GM19395 (cell line): ENCODE measurements at regions not wholly inside any gene's neighbourhood (a gene's known extent, or its start where the extent isn't known, plus 50 kb on each side); places are given as distances from the start of the nearest gene placed in this dataset.
A peak's percentile ranks its signal among the peaks of the same experiment; 100 is the strongest.

Experiments
- ATAC-seq: cut with Tn5 transposase; IDR thresholded peaks from one replicate; pipeline ENCODE4 v1.9.1; 2021; ENCODE audit warnings: mild to moderate bottlenecking, moderate library complexity; ENCODE audit not compliant: unreplicated experiment

GRCh38 chr4:11132478-11132877 lies 296.2 kb downstream of the HS3ST1 start:
- ATAC-seq = no peak

GRCh38 chr4:11131491-11131890 lies 297.2 kb downstream of the HS3ST1 start:
- no peak for ATAC-seq

DNA sequence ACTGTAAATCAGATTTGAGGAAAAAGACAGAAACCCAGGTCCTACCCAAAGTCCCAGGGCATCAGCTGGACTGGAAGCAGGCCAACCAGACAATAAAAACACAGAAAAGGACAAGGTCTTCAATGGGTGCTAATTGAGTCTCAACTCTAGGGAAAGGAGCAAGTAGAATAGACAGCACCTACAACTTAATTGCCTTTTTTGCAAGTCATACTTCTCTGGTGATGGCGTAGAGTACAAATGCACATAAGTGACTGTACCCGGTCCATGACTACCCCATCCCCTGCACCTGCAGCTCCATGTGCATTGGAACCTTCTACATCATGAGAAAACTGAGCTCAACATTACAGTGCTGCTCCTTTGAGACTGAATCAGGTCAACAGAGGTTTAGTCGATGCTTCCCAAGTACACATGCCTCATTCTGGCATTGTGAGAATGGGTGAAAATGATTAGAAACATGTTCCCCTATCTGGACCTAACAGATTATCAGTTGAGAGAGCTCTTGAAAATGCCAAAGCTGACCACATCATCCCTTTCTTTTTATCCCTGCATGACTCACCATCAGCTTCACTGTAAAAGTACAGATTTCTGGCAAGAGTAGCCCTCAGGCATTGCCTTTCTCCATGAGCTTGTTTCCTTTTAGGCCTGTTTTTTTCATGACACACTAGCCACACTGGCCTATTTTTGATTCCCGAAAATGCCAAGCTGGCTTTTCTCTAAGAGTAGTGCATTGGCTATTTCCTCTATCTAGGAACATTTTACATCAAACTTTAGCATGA lies 298.3 kb downstream of the HS3ST1 start:
- ATAC-seq = no peak

DNA sequence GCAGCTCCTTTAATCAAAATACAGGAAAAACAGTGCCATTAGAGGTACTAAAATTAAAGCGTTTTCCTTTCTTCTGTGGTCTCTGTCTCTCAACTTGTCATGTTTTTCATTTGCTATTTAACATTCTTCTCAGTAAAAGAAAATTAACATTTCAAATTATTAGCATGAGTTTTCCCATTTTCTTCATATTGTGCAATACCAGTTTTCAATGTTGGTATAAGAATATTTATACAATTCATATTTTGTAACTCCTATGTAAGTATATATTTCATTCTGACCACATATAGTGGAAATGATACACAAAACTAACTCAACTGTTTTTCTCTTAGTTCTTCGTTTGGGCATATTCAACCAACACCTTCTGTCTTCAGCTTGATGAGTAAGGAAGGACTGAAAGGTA lies 308.3 kb downstream of the HS3ST1 start:
- ATAC-seq = no peak

GRCh38 chr4:11119474-11119873 lies 309.2 kb downstream of the HS3ST1 start:
- ATAC-seq = no peak

- no peak for ATAC-seq
Measured at GRCh38 chr4:11118513-11118912, 310.2 kb downstream of the HS3ST1 start.

GRCh38 chr4:11116940-11117339 lies 311.8 kb downstream of the HS3ST1 start:
- no peak for ATAC-seq

DNA sequence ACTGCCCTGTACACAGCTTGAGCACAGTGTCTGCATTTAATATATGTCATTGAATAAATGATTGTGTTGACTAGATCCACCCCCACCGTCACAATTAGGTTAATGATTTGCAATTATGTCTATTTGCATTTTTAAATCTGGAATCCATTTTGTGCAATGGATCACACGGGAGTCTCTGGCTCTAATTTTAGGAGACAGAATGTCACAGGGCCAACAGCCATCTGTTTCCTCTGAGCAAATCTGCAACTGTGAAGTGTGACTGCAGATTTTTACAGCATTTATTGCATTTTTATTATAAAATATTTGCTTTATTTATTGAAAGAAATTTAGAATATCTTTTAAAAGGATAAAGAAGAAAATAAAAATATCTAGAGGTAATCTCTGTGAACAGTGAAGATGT lies 316.8 kb downstream of the HS3ST1 start:
- ATAC-seq = no peak

DNA sequence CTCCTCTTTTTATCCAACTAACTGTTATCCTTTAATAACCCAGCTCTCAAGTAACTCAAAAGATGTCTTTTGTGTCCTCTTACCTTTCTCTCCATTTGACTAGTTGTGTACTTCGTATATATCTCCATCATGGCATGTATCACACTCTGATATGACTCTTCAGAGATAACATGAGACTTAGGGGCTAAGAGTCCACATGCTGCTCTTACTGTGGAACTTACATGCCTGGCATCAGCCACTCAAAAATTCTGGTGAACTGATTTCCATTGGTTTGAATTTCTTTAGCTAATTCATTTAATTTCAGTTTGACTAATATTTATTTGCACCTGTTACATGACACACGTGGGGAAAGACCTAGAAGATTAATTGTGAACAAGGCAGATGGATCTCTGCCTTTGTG lies 317.3 kb downstream of the HS3ST1 start:
- ATAC-seq = no peak

DNA sequence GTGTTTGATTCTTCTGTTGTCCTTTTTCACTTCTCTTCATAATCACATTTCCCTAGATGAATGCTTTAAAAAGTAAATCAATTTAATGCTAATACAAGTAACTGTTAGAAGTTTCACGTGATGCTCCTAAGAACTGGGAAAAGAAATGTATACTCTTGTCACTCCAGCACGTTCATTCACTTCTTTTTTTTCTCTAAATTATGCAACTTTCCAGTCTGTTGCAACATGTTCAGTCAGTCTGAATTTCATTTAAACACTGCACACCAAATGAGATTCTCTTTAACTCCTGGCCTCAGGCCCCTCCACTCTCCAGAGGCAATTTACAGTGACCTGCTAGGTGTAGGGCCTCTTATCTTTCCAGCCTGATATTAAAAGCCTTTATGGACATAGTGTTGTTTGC lies 321.9 kb downstream of the HS3ST1 start:
- ATAC-seq = no peak

DNA sequence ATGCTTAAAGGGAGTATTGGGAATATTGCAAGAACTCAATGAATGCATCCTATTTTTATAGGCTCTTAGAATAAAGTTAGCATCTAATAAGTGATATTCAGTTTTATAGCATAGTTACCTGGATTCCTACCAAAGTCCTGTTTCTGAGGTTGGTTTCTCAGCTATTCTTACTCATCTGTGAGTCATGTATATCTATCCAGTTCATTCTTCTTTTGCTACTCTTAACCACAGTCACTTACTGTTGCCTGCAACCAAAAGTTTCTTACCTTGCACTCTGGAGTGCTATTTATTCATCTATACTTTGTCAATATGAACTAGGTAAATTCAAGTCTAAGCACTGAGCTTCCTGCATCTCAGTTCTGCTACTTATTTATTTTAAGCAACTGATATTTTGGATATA lies 322.5 kb downstream of the HS3ST1 start:
- peak; percentile 74 for ATAC-seq

DNA sequence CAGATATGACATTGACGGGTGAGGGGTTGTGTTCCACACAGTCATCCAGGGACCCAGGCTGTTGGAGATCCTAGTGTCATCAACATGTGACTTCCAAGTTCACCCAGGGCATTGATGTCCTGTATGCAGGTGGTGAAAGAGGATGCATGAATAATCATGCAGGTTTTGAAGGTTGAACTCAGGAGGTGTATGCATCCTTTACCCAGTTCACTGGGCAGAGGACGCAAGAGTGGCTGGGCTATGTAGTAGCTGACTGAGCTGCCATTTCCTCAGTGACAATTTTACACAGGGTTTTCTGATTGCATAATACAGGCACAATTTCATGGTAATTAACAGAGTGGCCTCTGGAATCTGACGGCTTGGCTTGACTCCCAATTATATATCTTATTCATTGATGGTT lies 323.0 kb downstream of the HS3ST1 start:
- ATAC-seq = no peak

DNA sequence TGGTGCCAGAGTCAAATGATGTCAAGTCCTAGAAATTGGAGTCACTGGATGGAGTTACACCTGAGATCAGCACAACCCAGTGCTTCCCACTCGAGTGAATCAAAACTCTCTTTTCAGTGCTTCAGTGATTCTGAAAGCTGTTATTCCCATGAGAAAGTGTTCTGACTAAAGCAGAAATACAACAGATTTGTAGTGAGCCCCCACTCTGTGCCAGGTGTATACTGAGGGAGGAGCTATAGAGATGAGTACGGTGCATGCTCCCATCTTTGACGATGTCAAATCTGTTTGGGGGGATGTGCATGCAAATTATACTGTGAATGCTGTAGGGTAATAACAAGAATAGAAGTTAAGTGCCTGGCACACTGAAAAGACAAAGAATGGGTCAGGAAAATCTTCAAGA lies 330.2 kb downstream of the HS3ST1 start:
- ATAC-seq = peak; percentile 40

- no peak for ATAC-seq
Measured at GRCh38 chr4:11097725-11098124, 331.0 kb downstream of the HS3ST1 start.

DNA sequence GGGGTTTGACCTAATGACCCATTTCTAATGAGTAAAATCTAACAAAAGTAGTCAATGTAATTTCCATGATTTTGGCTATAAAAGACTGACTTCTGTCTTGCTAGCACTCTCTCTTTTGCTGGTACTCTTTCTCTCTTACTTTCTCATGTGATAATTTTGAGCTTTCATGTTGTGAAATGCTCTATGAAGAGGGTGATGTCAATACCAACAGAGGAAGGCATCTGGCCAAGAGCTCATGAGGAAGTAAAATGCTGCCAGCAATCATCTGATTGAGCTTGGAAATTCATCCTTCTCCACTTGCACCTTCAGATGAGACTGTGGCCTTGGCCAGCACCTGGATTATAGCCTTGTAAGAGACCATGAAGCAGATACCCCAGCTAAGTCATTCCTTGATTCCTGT lies 347.7 kb downstream of the HS3ST1 start:
- no peak for ATAC-seq

- ATAC-seq = no peak
Measured at GRCh38 chr4:11079171-11079570, 349.5 kb downstream of the HS3ST1 start.

GRCh38 chr4:11074581-11075241 lies 354.0 kb downstream of the HS3ST1 start:
- ATAC-seq = no peak

- no peak for ATAC-seq
Measured at GRCh38 chr4:11073621-11074051, 355.1 kb downstream of the HS3ST1 start.

GRCh38 chr4:11072999-11073398 lies 355.7 kb downstream of the HS3ST1 start:
- ATAC-seq = no peak

GRCh38 chr4:11072463-11072862 lies 356.2 kb downstream of the HS3ST1 start:
- no peak for ATAC-seq

DNA sequence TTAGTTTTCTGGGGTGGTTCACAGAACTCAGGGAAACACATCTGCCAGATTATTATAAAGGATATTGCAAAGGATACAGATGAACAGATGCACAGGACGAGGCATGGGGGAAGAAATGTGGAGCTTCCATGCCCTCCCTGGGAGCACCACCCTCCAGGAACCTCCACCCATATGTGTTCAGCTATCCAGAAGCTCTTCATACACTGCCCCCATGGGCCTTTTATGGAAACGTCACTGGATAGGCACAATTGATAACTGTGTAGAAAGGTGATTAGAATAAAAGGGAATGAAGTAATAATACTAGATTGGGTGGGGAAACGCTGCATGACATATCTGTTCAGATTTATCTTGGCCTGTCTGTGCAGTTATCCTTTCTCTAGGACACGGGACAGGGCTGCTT lies 357.9 kb downstream of the HS3ST1 start:
- no peak for ATAC-seq

DNA sequence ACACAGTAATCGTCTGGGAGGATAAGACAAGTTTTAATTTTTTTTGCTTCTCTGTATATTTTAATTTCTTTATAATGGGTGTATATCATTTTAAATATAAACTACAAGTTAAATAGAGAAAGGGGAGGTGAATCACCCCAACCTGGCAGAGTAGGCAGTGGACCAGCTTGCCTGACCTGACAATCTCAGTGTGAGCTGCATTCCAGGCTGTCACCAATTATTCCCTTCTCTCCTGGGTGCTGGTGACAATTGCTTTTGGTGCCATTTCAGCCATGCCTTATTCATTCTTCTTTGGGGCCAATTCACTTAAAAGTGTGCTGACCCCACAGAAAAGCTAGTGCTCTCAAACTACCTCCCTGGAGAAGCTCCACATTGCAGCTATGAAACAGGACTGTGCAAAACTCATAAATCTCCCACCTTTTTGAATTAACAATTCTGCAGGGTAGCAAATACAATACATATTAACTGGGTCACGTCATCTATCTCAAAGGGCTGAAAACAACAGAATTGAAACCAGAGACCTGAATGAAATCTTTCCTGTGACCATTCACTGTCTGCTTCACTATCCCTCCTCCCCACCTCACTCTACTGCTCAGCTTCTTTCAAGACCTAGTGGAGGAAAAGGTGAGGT lies 359.0 kb downstream of the HS3ST1 start:
- no peak for ATAC-seq
